GM21825 (cell line): ENCODE measurements at regions not wholly inside any gene's neighbourhood (a gene's known extent, or its start where the extent isn't known, plus 50 kb on each side); places are given as distances from the start of the nearest gene placed in this dataset.

Experiments
- ATAC-seq: cut with Tn5 transposase; IDR thresholded peaks from one replicate; pipeline ENCODE4 v1.9.1; 2021; ENCODE audit warnings: mild to moderate bottlenecking, moderate library complexity; ENCODE audit not compliant: unreplicated experiment

GRCh38 chr6:169083508-169083874 lies 170.2 kb downstream of the THBS2 start:
- ATAC-seq, result no peak

GRCh38 chr6:169082817-169083507 lies 170.7 kb downstream of the THBS2 start:
- ATAC-seq, result no peak

- no peak for ATAC-seq
These were observed 171.6 kb downstream of the THBS2 start for GRCh38 chr6:169082093-169082492.

DNA sequence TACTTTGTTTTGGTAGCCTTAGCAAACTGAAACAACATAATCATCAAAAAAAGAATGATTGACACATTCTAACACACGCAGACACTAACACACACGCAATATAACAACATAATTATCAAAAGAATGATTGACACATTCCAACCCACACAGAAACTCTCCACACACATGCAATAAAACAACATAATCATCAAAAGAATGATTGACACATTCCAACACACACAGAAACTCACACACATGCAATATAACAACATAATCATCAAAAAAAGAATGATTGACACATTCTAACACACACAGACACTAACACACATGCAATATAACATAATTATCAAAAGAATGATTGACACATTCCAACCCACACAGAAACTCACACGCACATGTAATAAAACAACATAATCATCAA lies 172.4 kb downstream of the THBS2 start:
- ATAC-seq, result no peak

DNA sequence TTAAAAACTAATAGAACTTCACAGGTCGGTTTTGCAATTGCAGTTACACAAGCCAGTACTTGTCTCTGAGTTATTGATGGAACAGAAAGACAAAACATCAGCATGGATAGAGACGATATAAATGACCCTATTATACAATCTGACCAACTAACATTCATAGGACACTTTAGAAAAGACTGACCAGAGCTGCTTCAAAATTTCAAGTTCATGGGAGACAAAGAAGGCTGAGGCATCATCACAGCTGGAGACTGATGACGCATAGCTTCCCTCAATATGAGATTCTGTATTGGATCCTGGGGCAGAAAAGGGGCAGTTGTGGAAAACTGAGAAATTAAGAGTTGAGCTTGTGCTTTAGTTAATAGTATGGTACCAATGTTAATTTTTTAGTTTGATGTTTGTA lies 174.0 kb downstream of the THBS2 start:
- no peak for ATAC-seq

- no peak for ATAC-seq
These were observed 175.1 kb downstream of the THBS2 start for GRCh38 chr6:169078399-169079145.

GRCh38 chr6:169075915-169076654 lies 177.6 kb downstream of the THBS2 start:
- no peak for ATAC-seq

DNA sequence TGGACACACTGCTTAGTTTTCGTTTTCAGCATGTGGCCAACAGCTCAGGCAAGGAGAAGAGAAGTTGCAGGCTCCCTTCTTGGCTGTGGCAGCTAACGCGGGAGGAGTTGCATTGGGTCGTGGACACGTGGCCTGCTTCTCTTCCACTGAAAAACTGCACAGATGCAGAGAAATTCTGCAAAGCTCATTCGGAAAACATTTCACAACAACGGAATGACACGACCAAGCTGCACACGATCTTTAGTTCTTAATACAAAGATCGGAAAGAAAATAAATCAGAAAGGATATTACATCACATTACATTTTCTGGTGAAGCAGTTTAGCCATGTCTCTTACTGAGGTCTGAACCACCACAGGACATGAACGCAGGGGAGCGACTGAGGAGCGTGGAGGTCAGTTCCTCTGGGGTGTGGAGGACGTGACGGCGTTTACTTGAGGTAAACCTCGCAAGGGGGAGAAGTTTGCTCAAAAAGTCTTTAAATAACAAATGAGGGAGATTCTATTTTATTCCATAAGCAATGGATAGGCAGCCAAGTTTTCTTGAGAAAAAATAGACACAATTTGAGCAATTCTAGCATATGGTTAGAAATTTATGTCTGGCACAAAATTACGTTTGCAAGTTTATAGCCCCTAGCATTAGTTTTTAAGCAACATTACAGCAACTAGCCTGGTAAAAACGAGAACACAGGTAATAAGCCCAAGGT lies 178.3 kb downstream of the THBS2 start:
- ATAC-seq, result no peak

- no peak for ATAC-seq
These were observed 179.1 kb downstream of the THBS2 start for GRCh38 chr6:169074526-169074925.

DNA sequence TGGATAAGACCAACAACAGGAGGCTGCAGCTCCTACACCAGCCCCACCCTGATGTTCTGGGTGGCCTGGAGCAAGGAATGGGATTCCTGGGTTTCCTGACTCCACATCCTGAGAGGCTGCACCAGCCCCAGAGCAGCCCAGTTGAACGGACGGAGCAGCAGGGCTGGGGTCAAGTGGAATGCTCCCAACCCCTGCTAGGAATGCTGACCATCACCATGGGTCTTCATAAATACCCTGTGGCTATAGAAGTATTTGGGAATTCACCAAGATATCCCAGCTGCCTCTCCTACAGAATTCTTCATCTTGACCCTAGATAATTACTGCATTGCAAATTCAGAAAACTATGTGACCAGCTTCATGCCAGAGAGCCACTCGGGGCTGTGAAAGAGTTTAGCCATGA lies 180.3 kb downstream of the THBS2 start:
- no peak for ATAC-seq

- ATAC-seq, result no peak
These were observed 181.3 kb downstream of the THBS2 start for GRCh38 chr6:169072127-169073042.

DNA sequence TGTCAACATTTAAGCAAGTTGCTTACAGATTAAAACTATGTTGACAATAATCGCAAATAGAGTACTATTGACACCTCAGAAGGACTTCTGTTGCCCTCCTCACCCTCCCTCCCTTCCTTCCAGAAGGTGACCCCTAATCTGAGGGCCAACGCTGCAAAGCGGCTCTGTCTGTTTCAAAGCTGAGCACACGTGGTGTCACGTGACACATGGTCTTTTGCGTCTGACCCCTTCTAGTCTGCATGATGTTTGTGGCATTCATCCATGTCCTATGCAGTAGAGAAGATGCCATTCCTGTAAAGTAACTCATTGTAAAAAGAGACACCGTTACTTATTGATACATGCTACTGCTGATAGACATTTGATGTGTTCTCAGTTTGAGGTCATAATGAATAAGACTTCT lies 182.3 kb downstream of the THBS2 start:
- no peak for ATAC-seq

- no peak for ATAC-seq
These were observed 183.0 kb downstream of the THBS2 start for GRCh38 chr6:169070506-169071176.

DNA sequence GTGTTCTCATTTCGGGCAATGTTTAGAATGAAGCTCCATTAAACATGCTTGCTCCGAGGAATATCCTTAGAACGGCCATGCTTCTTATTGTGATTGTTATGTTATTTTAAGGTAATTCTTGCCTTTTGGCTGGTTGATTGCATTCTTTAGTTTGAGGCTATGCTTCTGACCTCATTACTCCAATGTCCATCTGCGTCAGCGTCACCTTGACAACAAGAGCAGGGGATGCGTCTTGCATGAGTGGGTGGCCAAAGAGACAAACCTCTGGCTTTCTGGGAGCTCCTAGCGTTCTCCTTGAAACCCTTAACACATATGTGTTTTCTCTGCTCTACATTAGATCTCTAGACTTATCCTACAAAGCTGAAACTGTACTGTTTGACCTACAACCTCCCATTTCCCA lies 184.3 kb downstream of the THBS2 start:
- no peak for ATAC-seq

GRCh38 chr6:169064194-169064593 lies 189.5 kb downstream of the THBS2 start:
- ATAC-seq, result no peak

GRCh38 chr6:169062272-169062671 lies 191.4 kb downstream of the THBS2 start:
- ATAC-seq, result no peak

DNA sequence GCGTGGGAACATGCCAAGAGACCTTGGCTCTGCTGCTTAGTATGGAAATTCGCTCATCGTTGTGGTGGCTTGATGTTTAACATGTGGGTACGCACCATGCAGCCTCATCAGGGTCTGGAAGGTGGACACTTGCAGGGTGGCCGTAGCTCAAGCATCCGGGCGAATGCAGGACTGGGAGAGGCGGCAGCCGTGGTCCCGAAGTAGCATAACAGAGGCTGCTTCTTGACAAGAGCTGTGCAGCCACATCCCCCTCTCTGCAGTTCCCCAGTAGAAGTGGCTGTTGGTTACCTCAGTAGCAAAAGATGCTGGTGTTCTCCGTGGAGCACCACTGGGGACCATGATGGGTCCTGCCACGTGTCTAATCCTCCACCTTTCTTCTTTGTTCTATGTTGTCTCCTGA lies 195.0 kb downstream of the THBS2 start:
- no peak for ATAC-seq

DNA sequence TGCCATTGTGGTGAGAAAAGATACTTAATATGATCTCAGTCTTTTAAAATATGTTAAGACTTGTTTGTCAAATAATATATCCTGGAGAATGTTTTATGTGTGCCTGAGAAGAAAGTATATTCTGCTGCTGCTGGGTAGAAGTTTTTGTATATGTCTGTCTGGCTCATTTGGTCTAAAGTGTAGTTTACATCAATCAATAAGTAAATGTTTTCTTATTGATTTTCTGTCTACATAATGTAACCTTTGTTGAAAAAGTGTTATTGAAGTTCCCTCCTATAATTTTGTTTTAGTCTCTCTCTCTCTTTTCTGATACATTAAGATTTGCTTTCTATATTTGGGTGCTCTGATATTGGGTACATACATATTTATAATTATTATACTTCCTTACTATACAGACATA lies 201.2 kb downstream of the THBS2 start:
- no peak for ATAC-seq

- ATAC-seq, result no peak
These were observed 202.3 kb downstream of the THBS2 start for GRCh38 chr6:169051371-169051770.

- no peak for ATAC-seq
These were observed 204.8 kb downstream of the THBS2 start for GRCh38 chr6:169048865-169049205.
